ENCODE measurements at regions not wholly inside any gene's neighbourhood (a gene's known extent, or its start where the extent isn't known, plus 50 kb on each side); places are given as distances from the start of the nearest gene placed in this dataset.

DNA sequence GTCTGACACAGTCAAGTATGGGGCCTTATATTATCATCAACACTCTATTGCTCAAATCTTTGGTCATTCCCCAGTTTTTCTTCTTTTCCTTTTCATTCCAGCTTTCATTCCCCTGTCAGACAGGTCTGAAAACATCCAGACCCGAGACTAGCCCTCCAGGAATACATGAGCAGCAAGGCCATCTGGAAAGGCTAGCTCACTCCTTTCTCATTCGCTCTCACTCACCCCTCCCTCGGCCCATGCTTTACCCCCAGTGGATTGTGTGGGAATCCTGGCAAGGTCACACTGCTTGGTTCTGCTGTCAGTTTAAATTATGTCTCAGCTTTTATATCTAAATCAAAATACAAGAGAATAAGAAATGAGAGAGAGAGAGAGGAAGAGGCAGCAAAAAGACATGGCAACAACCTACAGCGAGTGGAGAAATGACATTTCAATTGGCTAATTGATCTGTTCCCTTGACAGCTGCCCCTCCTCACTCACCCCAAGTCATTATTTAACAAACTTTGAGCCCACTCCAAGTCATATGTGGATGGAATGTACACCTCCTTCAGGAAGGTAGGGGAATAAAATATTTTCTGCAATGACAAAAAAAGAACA lies 962.2 kb downstream of the TUSC7 start (continued):
- TF ChIP-seq, protein P1, sequence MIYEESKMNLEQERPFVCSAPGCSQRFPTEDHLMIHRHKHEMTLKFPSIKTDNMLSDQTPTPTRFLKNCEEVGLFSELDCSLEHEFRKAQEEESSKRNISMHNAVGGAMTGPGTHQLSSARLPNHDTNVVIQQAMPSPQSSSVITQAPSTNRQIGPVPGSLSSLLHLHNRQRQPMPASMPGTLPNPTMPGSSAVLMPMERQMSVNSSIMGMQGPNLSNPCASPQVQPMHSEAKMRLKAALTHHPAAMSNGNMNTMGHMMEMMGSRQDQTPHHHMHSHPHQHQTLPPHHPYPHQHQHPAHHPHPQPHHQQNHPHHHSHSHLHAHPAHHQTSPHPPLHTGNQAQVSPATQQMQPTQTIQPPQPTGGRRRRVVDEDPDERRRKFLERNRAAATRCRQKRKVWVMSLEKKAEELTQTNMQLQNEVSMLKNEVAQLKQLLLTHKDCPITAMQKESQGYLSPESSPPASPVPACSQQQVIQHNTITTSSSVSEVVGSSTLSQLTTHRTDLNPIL (CRISPR knock-in tag; IDR thresholded peaks at IDR 0.05; ENCODE audit: low read depth) = peak; percentile 17; the same call in 1 of the 2 replicates
- TF ChIP-seq, protein P2, sequence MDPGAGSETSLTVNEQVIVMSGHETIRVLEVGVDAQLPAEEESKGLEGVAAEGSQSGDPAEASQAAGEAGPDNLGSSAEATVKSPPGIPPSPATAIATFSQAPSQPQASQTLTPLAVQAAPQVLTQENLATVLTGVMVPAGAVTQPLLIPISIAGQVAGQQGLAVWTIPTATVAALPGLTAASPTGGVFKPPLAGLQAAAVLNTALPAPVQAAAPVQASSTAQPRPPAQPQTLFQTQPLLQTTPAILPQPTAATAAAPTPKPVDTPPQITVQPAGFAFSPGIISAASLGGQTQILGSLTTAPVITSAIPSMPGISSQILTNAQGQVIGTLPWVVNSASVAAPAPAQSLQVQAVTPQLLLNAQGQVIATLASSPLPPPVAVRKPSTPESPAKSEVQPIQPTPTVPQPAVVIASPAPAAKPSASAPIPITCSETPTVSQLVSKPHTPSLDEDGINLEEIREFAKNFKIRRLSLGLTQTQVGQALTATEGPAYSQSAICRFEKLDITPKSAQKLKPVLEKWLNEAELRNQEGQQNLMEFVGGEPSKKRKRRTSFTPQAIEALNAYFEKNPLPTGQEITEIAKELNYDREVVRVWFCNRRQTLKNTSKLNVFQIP (CRISPR knock-in tag; IDR thresholded peaks at IDR 0.05; ENCODE audit: borderline replicate concordance, low read depth) = no peak

DNA sequence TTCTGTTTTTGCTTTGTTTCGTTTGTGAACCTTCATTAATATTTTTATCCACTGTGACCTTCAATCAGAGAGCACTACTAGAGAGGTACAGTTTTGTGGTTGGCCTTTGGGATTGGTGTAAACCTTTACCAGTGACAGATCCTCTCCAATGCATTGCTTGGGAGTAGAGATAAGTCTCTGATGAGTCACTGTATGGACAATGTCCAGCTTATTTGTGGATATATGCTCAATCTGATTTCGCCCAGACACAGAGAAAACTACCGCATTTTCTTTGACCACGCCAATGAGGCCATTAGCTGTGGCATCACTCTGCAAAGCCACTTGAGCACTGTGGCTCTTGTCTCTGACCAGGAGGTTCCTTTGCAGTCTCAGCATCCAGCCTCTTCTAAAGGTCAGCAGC lies 964.7 kb downstream of the TUSC7 start:
- TF ChIP-seq, protein P3, sequence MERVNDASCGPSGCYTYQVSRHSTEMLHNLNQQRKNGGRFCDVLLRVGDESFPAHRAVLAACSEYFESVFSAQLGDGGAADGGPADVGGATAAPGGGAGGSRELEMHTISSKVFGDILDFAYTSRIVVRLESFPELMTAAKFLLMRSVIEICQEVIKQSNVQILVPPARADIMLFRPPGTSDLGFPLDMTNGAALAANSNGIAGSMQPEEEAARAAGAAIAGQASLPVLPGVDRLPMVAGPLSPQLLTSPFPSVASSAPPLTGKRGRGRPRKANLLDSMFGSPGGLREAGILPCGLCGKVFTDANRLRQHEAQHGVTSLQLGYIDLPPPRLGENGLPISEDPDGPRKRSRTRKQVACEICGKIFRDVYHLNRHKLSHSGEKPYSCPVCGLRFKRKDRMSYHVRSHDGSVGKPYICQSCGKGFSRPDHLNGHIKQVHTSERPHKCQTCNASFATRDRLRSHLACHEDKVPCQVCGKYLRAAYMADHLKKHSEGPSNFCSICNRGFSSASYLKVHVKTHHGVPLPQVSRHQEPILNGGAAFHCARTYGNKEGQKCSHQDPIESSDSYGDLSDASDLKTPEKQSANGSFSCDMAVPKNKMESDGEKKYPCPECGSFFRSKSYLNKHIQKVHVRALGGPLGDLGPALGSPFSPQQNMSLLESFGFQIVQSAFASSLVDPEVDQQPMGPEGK (CRISPR knock-in tag; IDR thresholded peaks at IDR 0.05; ENCODE audit: borderline replicate concordance) = no peak
- no peak for TF ChIP-seq OSR1 (CRISPR knock-in tag; IDR thresholded peaks at IDR 0.05)
- no peak for TF ChIP-seq BACH2 (CRISPR knock-in tag; IDR thresholded peaks at IDR 0.05; ENCODE audit: borderline replicate concordance)
- no peak for TF ChIP-seq TOX (CRISPR knock-in tag; IDR thresholded peaks at IDR 0.05; ENCODE audit: borderline replicate concordance)
- ATAC-seq = no peak

DNA sequence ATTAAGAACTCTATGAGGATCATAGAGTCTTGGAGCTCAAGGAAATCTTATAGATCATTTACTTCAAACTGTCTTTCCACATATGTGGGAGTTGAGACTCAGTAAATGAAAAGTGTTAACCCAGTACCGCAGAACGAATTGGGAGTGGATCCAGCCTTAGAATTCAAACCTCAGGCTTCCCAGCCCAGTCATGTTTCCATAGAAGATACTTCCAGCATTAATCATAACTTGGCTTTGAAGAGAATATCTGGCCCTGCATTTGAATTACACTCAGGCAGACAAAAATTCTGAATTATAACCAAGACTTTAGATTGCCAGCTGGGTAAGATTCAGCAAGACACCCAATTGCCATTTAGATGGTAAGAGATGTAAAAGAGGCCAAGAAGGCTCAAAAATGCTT lies 972.0 kb downstream of the TUSC7 start:
- peak; percentile 51 for ATAC-seq
- TF ChIP-seq TOX (CRISPR knock-in tag; IDR thresholded peaks at IDR 0.05; ENCODE audit: borderline replicate concordance) (no peak), SNAI2 (CRISPR knock-in tag; IDR thresholded peaks at IDR 0.05) (no peak), TCF4 (CRISPR knock-in tag; IDR thresholded peaks at IDR 0.05; ENCODE audit: borderline replicate concordance) (no peak), ZNF565 (CRISPR knock-in tag; conservative IDR thresholded peaks at IDR 0.05; ENCODE audit: low read depth) (no peak), GLIS3 (CRISPR knock-in tag; IDR thresholded peaks at IDR 0.05) (no peak), ARNTL (CRISPR knock-in tag; IDR thresholded peaks at IDR 0.05; ENCODE audit: borderline replicate concordance, low read depth) (no peak), CSDC2 (CRISPR knock-in tag; IDR thresholded peaks at IDR 0.05) (no peak), ISL1 (CRISPR knock-in tag; IDR thresholded peaks at IDR 0.05) (no peak)
- TF ChIP-seq, protein P1 (CRISPR knock-in tag; IDR thresholded peaks at IDR 0.05; ENCODE audit: low read depth) = no peak

DNA sequence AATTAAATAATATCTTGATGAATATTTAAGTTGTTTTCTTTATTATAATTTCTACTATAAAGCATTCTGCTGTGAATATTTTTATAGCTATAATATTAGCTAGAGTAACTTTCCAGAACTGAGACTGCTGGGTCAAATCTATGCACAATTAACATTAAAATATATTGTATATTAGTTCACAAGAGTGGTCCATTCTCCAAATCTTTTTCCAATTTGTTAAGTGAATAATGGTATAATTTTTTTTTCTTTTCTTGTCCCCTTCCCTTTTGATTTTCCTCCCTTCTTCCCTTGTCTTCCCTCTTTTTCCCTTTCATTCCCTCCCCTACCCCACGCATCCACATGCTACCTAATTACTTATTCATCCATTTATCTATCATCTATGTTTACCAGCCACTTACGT lies 977.5 kb downstream of the TUSC7 start:
- ATAC-seq = no peak
- TF ChIP-seq ISL1 (CRISPR knock-in tag; IDR thresholded peaks at IDR 0.05) = no peak
- TF ChIP-seq, protein P2 (CRISPR knock-in tag; IDR thresholded peaks at IDR 0.05; ENCODE audit: borderline replicate concordance, low read depth) = no peak

DNA sequence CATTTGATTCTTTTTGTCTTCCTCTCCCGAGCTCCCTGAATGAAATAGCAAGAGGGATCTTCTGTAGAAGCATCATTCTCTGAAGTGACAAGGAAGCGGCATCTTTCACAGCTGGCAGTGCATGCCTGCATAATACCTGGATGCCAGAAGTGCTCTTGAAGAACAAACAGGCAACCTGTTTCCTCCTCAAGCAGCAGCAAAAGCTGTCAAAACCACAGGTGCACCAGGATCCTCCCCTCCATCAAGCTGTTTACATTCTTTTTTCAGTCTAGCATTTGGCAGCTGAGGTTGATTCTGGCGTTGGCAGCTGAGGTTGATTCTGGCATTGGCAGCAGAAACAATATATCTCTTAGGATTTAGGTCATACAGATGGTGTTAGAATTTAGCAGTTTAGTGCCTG lies 979.0 kb downstream of the TUSC7 start:
- no peak for ATAC-seq
- no peak for TF ChIP-seq ZNF8 (CRISPR knock-in tag; IDR thresholded peaks at IDR 0.05)
- TF ChIP-seq TCF4 (CRISPR knock-in tag; IDR thresholded peaks at IDR 0.05; ENCODE audit: borderline replicate concordance) = no peak
- TF ChIP-seq GLIS3 (CRISPR knock-in tag; IDR thresholded peaks at IDR 0.05) = no peak
- TF ChIP-seq ZNF565 (CRISPR knock-in tag; conservative IDR thresholded peaks at IDR 0.05; ENCODE audit: low read depth) = no peak
- TF ChIP-seq, protein P3 (CRISPR knock-in tag; IDR thresholded peaks at IDR 0.05; ENCODE audit: borderline replicate concordance) = no peak
- TF ChIP-seq ESRRG (CRISPR knock-in tag; IDR thresholded peaks at IDR 0.05) = no peak
- no peak for TF ChIP-seq CSDC2 (CRISPR knock-in tag; IDR thresholded peaks at IDR 0.05)
- TF ChIP-seq, protein P1 (CRISPR knock-in tag; IDR thresholded peaks at IDR 0.05; ENCODE audit: low read depth) = no peak

Measured in SK-N-SH treated with all-trans-retinoic acid at 6 μM for 48 hours (cell line).